Mucosa of descending colon (tissue), 3 donors: ENCODE measurements at regions not wholly inside any gene's neighbourhood (a gene's known extent, or its start where the extent isn't known, plus 50 kb on each side); places are given as distances from the start of the nearest gene placed in this dataset.

Experiments used
- ATAC-seq: fragments of 200-7000 bp; cut with Tn5 transposase; one replicate; pipeline ENCODE4 v1.9.1; 2020; ENCODE audit warnings: mild to moderate bottlenecking, moderate library complexity
- DNase-seq, 3 donors: peaks; one replicate each; pipeline ENCODE4 v3.0.0-alpha.2; 2020
- H3K36me3 ChIP-seq: fragments of 200-600 bp; one replicate; pipeline ENCODE4 v1.8.0; 2021; ENCODE audit warnings: low read depth, mild to moderate bottlenecking
- H3K4me1 ChIP-seq: fragments of 200-600 bp; one replicate; pipeline ENCODE4 v1.8.0; 2021; ENCODE audit warnings: low read depth, mild to moderate bottlenecking
- H3K4me3 ChIP-seq: fragments of 200-600 bp; one replicate; pipeline ENCODE4 v1.8.0; 2021; ENCODE audit warnings: mild to moderate bottlenecking
- H3K9me3 ChIP-seq: fragments of 200-600 bp; one replicate; pipeline ENCODE4 v1.8.0; 2021; ENCODE audit warnings: mild to moderate bottlenecking
- intact Hi-C, 2 donors: fragments of 100-400 bp; cut with DNase I in 1 of 2; cut with micrococcal nuclease in 1 of 2; formaldehyde crosslinking; loops; one replicate each; pipeline versions ENCODE4 v1.11.0 to v1.11.1; 2022; cut with DNase I, micrococcal nuclease
- TF ChIP-seq, protein P1 (sequence below): fragments of 200-600 bp; IDR thresholded peaks from one replicate; pipeline ENCODE4 v1.8.0; 2022; ENCODE audit warnings: antibody characterized with exemption, mild to moderate bottlenecking
- donor health status: DM: no; HTN: no; CAD: no; lungs with moderate emphysema.
- donor health status: DM: no; HTN: no; CAD: no.
- donor health status: DM: no; HTN: yes; CAD: no.

DNA sequence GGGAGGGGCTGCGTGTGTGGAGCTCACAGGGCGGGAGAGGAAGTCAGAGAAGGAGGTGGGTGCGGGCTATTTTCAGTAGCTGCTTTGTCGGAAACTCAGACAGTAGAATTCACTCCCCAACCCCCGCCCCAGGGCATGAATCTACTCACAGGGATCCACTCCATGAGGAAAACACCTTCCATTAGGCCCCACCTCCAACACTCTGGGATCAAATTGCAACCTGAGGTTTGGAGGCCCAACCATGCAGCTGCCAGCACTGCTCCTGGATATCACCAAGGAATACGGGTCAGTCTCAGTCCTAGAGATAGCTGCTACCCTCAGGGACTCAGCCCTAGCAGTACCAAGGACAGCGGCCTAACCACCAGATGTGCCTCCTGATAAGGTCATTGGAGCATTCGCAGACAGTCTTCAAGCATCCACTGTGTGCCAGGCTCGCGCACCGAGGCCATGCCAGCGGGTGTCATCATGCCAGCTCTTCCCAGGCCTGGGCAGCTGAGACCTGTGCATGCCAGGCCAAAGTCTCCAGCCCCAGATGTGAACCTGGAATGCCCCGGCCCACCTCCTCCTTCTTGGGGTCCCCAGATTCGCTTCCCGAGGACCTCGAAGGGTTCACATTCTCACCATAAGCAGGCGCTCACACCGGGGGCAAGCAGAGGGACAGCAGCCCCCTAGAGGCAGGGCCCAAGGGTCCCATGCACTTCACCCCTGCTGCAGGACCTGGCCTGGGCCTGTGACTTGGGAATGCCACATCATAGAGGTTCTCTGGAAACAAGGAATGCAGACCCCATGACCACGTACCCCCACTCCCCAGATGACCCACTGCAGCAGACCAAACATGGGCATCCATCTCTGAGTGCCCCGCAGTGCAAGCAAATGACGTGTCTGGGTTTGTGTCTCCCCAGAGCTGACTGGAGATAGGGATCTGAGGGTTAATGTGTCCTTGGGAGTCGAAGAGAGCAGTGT, 102.3 kb downstream of the ADRA2C start:
- DNase-seq = no peak
- ATAC-seq = no peak
- intact Hi-C loops = no loop called here
- Histone ChIP-seq H3K4me3 (no peak overlapping the region), H3K36me3 (no peaks in the 10 kb centered on the region), H3K4me1 (no peaks in the 10 kb centered on the region), H3K9me3 (no peaks in the 10 kb centered on the region)
- TF ChIP-seq, protein P1, sequence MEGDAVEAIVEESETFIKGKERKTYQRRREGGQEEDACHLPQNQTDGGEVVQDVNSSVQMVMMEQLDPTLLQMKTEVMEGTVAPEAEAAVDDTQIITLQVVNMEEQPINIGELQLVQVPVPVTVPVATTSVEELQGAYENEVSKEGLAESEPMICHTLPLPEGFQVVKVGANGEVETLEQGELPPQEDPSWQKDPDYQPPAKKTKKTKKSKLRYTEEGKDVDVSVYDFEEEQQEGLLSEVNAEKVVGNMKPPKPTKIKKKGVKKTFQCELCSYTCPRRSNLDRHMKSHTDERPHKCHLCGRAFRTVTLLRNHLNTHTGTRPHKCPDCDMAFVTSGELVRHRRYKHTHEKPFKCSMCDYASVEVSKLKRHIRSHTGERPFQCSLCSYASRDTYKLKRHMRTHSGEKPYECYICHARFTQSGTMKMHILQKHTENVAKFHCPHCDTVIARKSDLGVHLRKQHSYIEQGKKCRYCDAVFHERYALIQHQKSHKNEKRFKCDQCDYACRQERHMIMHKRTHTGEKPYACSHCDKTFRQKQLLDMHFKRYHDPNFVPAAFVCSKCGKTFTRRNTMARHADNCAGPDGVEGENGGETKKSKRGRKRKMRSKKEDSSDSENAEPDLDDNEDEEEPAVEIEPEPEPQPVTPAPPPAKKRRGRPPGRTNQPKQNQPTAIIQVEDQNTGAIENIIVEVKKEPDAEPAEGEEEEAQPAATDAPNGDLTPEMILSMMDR = no peak

DNA sequence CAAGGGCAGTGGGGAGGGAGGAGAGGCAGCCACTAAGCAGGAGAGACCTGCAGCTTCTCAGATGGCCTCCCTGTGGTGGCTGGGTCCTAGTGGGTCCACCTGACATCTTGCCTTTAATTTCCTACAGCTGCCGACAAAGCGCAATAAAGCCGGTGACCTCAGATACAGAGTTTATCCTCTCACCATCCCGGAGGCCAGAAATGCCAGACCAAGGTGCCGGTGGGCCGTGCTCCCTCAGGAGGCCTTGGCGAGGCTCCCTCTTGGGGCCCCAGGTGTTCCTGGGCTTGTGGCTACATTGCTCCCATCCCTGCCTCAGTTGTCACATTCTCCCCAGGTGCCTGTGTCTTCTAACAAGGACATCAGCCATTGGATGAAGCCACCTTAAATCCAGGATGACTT, 103.0 kb downstream of the ADRA2C start:
- H3K9me3 ChIP-seq = no peaks in the 10 kb centered on the region
- intact Hi-C loops = no loop called here
- H3K36me3 ChIP-seq = no peaks in the 10 kb centered on the region
- no peaks in the 10 kb centered on the region for H3K4me1 ChIP-seq
- no peak for DNase-seq
- no peak overlapping the region for H3K4me3 ChIP-seq
- TF ChIP-seq, protein P1 = no peak
- ATAC-seq = no peak

DNA sequence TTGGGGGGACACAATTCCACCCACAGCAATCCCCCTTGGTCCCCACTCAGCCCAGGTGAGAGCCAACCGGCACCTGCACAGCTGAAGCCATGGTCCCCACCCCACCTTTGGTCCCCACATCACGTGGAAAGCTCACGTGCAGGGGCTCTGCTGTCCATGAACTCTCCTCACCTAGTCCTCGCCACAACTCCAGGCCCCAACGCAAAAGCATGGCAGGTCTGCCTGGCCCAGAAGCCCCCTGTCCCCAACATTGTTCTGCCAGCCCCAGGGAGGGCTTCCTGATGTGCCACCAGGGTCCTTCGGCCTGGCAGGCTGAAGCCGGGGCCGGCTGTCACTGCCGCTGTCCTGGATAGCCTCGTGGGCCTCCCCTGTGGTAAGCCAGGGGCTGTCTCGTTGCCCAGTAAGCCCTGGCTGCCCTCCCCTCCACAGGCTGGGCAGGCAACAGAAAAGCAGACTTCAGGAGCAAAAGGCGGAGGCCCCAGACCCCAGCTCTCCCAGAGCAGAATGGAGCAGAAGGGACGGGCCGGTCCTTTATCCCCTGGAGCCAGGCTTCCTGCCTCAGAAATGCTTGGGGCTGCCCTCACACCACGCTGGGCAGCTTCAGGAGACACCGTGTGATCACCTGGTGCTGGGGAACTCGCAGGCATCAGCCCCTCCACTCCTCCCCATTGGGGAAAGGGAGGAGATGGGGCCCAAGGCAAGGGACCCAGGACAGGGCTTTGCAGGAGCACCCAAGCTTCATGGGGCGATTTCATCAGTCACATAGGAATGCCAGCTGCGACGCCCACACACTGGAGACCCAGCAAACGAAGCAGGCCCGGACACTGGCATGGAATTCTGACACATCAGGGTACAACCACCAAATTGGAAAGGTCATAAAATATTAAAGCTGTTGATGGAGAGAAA, 103.7 kb downstream of the ADRA2C start:
- intact Hi-C loops = no loop called here
- H3K4me1 ChIP-seq = no peaks in the 10 kb centered on the region
- DNase-seq = peak in 1 of 3 donors; percentile 23
- H3K4me3 ChIP-seq = no peak overlapping the region
- no peak for ATAC-seq
- H3K9me3 ChIP-seq = no peaks in the 10 kb centered on the region
- TF ChIP-seq, protein P1 = no peak
- no peaks in the 10 kb centered on the region for H3K36me3 ChIP-seq

DNA sequence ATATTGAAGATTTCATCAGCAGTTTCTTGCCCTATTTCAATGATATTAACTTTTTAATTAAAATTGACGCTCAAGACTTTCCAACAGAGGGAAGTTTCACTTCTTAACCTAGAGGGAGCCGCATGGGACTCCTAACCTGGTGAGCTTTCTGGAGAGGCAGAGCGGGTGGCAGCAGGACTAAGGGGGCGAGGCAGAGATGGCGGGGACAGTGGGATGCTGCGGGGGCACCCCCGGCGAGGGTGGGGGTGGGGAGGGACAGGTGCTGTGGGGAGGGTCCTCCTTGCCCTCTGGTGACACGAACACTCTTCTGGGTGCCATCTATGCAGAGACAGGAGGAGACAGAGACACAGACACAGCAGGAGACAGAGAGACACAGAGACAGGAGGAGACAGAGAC, 104.4 kb downstream of the ADRA2C start:
- H3K9me3 ChIP-seq = no peaks in the 10 kb centered on the region
- no peaks in the 10 kb centered on the region for H3K4me1 ChIP-seq
- DNase-seq (no peak), ATAC-seq (no peak)
- intact Hi-C loops = no loop called here
- H3K36me3 ChIP-seq = no peaks in the 10 kb centered on the region
- TF ChIP-seq, protein P1 = no peak
- no peak overlapping the region for H3K4me3 ChIP-seq

DNA sequence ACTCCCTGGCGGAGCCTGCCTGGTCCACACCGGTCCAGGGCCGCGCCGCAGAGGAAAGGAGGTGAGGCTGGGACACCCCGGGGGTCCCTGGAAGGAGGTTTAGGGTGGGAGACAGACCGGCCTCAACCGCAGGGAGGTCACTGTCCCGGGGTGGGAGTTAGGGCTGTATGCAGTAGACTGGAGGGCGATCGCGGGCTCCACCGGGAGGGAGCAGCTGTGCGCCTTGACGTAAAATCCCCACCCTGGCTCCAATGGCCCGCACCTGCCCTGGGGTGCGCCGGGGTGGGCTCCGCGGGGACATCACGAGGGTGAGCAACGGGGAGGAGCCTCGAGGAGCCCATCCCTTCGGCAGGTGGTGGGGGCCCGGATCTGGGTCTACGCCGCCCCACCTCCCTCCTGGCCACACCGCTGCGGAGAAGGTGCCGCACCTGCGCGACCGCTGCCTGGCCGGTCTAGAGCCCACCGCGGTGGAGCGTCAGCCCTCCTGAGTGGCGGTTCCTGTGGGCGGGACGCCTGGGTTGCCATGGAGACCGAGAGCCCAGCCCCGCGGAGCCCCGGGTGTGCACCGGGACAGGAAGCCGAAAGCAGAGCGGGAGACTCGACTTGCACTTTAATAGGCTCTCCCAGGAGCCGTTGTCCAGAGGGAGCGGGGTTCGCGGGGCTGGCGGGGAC, 105.1 kb downstream of the ADRA2C start:
- TF ChIP-seq, protein P1 = no peak
- no peak for ATAC-seq
- Histone ChIP-seq H3K36me3 (no peaks in the 10 kb centered on the region), H3K4me1 (no peaks in the 10 kb centered on the region), H3K4me3 (no peak overlapping the region), H3K9me3 (no peaks in the 10 kb centered on the region)
- DNase-seq = peak in 1 of 3 donors; percentile 50
- intact Hi-C loops = no loop called here
